H54 (cell line): ENCODE measurements at regions not wholly inside any gene's neighbourhood (a gene's known extent, or its start where the extent isn't known, plus 50 kb on each side); places are given as distances from the start of the nearest gene placed in this dataset.

ENCODE experiments used
- DNase-seq: peaks from one replicate; pipeline ENCODE4 v3.0.0; 2011; ENCODE audit warnings: low spot score, mixed read lengths; ENCODE audit not compliant: insufficient read length
- FAIRE-seq: peaks from 3 replicates; lab custom pipeline; 2011; peaks lifted over from hg19 to GRCh38; lab: Jason Lieb, UNC
- POLR2A ChIP-seq: IDR thresholded peaks from 2 replicates; pipeline ENCODE4 v1.6.1; 2011; ENCODE audit warnings: low read depth, mild to moderate bottlenecking, low read length

DNA sequence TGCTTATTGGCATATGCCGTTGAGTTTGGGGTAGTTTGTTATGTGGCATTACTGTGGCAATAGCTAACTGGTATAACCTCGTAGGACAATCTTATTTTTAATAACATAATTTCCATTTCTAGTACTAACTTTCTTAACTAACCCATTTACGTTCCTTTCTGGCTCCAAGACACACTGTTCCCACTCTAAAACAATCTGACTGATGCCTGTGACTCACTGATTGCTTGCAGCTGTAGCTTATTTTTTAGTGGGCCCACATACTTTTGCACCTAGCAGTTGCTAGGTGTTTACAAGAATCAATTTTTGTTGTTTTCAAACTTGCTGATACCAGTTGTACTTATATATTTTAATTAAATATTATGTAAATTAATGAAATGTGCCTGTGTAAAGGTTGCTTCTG lies 52.2 kb downstream of the FAT3 start:
- no peak for TF ChIP-seq POLR2A
- FAIRE-seq (no peak), DNase-seq (no peak)

DNA sequence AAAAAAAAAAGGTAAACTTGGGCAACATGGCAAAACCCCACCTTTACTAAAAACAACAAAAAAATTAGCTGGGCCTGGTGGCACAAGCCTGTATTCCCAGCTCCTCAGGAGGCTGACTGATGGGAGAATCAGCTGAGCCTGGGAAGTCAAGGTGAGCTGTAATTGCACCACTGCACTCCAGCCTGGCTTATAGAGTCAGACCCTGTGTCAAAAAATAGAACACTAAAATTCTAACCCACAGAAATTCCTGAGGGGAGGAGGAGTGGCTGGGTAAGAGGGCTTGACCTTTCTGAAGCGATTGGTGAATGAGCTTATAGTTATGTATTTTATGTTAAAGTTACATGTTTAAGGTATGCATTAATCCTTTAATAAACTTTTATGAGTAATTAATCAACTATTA lies 53.3 kb downstream of the FAT3 start:
- FAIRE-seq (no peak), DNase-seq (no peak)
- no peak for TF ChIP-seq POLR2A

DNA sequence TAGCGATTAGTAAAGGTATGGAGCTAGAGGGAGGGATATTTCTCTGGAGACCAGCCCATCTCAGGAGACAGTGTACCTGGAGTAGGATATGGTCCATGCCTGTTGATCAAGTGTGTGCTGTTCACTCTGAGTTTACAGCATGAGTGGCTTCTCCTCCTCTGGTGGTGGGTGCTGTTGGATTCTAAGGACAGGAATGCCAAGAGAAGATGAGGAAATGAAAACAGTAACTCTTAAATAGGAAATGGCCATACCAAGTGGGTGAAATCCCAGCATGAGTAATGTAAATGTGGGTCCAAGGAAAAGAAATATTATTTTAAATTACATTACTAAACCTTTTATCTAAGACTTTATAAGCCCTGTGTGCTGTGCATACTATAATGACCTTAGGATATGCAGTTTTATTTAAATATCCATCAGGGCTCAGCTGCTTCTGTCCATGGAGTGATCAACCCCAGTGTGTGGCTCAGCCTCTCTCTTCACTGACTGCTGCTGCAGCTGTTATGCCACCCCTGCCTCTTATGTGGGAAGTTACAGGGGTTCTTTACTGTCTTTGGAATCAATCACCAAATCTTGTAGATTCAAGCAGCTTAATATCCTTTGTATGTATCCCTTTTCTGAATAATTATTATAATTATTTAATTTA lies 54.3 kb downstream of the FAT3 start:
- FAIRE-seq = no peak
- TF ChIP-seq POLR2A = no peak
- DNase-seq = no peak

DNA sequence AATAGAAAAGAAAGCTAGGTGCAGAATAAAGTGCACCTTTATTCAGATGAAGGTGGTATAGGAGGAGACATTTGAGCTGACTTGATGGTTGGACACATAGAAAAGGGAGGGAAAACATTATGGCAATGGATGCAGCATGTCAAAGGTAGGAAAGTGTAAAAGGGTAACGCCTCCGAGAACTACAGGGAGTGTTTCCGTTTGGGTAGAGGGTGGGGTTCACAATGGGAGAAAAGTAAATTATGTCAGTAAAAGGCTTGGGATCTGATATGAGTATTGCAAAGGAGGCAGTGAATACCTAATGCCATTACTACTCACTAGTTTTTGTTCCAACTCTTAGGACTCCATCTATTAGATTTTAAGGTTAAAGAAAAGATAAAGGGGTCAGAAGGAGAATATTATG lies 59.5 kb downstream of the FAT3 start:
- no peak for FAIRE-seq
- no peak for DNase-seq
- TF ChIP-seq POLR2A = no peak

DNA sequence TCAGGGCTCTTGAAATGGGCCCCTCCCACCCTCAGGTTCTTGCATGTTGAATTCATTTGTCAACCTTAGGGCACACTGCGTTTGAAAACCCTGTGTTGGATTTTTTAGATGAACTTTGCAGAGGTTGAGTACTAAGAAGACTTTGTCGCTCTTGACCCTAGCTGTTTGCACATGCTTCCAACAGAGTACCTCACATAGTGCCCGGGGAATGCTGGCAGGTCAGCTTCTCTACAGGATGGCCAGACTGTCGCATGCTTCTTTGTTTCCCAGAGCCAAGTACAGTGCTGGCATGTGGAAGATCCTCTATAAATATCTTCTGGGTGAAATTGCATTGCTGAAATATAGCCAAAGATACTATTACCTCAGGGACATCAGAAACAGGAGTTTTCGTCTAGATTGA lies 59.9 kb downstream of the FAT3 start:
- DNase-seq (no peak), FAIRE-seq (no peak)
- no peak for TF ChIP-seq POLR2A

DNA sequence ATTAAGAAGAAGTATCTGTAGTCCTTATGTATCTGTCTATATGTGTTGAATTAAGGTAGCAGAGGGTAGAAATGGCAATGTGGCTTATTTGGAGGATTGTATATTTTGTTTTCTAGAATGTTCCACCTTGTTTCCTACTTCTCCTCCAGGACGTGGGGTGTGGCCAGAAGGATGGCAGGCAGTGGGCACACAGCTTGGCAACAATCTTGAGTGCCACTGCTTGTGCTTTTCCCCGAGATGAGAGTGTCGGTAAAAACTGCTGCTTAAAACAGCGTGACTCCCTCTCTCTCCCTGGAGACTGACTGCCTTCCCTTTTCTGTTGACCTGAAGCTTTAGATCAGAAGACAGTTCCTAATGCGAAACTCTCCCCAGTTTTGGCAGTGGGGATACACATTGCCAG lies 61.2 kb downstream of the FAT3 start:
- DNase-seq (no peak), FAIRE-seq (no peak)
- no peak for TF ChIP-seq POLR2A

DNA sequence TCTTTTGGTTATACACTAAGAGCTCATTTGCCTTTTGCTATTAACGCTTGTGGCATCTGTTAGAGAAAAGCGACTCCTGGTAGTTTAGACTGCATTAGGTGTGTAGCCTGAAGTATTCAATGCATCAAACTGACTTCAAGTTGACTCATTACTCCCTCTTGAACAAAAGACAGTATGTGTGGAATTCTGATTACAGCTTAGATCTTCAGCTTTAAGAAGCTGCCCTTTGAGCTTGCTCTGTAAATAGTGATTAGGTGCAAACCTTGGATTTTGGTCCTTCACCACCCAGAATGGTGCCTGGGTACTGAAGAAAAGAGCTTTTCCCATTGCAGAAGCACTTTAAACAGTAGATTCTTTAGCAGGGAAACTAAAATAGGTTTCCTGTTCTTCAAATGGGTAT lies 62.1 kb downstream of the FAT3 start:
- TF ChIP-seq POLR2A = no peak
- DNase-seq (no peak), FAIRE-seq (no peak)

DNA sequence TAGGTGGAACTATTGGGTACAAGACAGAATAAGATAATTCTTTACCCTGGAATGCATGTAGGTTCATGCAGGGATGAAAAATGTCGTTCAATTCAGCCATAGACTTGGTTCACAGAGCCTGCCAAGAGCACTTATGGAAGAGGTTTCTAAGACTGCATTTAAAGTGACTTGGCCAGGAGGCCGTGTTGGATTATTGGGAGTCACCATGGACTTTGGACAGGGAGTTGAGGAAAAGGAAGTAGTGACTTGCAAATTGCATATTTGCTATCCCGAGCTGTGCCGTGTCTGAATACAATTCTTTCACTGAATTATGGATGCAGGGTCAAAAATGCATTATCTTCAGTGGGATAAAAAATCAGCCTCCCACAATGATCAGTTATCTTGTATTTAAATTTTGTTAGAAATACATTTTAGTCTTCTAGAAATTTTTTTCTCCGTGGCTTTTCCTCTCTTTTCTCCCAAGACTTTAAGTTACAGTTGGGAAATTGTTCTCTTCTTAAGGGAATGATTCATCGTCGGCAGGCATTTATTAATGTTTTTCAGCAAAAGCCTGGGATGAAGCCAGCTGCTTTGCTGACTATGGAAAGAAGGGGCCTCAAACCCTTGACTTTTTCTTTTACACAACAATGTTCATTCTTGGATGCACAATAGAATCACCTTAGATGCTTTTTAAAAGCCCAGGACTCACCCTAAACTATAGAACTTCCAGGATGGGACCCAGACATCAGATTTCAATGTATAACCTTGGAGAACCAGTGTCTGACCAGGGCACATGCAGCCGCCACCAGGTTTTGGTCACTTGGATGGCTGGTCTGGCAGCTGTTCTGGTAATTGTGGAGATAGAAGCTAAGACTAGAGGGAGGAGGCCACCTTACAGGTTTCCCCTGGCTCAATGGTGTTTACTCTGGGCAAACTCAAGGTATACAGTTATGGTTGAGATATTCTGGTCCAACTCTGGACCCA lies 70.8 kb downstream of the FAT3 start:
- TF ChIP-seq POLR2A = no peak
- FAIRE-seq (no peak), DNase-seq (no peak)

DNA sequence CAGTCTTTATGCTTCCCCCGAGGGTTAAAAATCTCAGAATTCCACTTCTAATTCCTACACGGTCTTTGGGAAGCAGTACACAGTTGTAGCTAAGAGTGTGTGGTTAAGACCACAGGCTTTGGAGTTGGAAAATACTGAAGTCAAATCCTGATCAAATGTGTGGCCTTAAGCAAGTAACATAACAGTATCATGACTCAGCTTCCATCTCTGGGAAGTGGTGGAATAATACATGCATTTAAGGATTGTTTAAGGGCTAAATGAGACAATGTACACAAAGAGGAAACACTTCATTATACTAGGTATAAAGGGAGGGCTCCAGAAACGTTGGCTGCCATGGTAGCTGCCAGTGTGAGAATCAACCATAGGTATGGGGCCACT lies 71.5 kb downstream of the FAT3 start:
- TF ChIP-seq POLR2A = no peak
- FAIRE-seq = no peak
- no peak for DNase-seq

DNA sequence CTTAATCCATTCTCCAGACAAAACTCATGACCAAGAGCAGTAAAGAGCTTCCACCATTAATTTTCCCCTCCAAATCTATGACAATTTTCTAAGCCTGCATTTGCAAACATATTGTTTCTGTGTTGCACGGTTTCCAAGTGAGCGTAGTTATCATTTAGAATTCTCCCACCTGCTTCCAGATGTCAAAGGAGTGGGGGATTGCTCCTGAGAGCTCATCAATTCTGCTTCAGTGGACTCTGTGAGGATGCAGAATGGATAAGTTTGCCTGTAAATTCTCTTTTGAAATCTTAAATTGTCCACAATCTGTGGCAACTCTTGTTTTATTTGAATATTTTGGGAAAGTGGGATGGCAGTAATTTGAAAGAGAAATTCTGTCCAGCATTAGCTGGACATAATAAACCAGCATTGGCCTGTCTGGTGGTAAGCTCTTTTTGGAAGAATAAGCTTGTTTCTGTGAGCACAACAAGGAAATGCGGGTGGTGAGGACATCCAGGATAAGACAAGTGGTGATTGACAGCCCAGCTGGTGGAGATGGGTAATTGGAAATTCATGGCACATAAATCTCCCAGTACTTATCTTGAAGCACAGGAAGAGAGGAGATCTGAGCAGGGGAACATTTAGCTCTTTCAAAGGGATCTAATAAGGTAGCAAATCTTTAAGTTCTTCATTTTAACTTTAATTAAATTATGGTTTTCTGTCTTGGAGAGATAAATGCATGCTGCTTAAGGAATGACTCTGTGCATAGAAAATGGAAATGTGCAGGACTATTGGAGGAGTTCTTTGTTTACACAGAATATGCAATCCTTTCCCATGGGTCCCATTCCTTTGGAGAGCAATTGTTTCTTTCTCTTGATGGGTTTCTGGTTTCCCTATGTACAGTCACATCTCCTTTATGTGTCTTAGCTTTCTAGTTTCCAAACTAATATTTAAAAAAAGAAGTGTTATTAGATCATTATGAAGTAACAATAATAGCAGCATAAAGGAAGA lies 73.2 kb downstream of the FAT3 start:
- FAIRE-seq = no peak
- no peak for TF ChIP-seq POLR2A
- no peak for DNase-seq

DNA sequence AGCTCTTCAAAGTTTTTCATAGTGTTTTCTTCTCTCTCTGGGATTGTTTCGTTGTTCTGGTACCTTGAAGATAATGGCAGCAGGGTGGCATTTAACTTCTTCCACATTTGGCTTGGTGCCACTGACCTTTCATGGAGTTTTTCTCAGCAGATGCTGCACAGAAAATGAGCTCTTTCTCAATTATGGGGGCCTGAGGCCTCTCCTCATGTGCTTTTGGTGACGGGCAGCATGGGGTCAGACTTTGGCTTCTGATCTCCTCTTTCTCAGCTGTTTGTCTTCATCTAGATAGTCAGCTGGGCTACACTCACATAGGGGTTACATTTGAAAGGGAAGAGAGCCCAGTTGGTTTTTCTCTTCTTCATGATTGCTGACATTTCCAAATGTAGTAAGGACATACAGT lies 76.3 kb downstream of the FAT3 start:
- DNase-seq (no peak), FAIRE-seq (no peak)
- TF ChIP-seq POLR2A = no peak

DNA sequence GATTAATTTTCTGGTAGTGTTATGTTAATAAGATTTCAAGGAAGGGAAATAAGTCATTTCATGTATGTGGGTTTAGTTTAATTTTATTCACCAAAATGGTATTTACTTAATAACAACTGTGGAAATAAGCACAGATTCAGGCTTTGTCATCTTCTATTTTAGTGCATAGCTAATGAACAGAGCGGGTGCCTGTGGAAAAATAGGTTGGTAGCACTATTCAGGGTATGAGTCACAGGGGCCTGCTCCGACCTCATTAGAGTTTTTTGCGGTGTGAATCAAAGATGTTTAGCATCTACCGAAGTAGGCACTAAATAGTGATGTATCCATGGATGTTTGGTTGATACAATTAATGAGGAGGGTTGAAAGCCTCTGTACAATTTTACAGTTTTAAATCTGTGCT lies 78.2 kb downstream of the FAT3 start:
- FAIRE-seq (no peak), DNase-seq (no peak)
- TF ChIP-seq POLR2A = no peak

DNA sequence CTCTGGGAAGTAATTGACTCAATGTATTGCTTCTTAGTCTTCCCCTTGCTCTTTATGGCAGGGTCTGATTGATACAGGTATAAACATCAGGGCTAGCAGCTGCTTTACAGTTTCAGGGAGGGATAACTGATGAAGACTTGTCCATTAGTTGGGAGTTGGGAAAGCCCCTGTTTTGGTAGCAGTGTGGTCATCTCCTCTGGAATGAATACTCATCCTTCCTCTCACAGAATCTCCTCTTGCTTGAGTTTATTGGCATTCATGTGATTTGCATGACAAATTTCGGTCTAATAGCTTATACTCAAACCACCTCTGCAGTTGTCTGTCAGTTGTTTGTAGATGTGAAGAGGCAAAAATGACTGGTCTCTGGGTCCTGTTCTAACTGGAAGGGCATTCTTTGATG lies 79.7 kb downstream of the FAT3 start:
- no peak for TF ChIP-seq POLR2A
- FAIRE-seq (no peak), DNase-seq (no peak)
